Fibroblast of lung (primary cell): ENCODE measurements at regions not wholly inside any gene's neighbourhood (a gene's known extent, or its start where the extent isn't known, plus 50 kb on each side); places are given as distances from the start of the nearest gene placed in this dataset.

Experiments used
- EZH2 ChIP-seq: IDR thresholded peaks from 2 replicates; pipeline ENCODE4 v1.5.1; 2012; ENCODE audit warnings: low read length, control low read depth, mild to moderate bottlenecking; ENCODE audit errors: missing control alignments
- TF ChIP-seq, protein P1 (sequence below), 2 donors: IDR thresholded peaks in 1 of 2; conservative IDR thresholded peaks in 1 of 2; 1 replicate in 1 of 2; 2 replicates in 1 of 2; pipeline ENCODE4 v1.5.1; 2011 to 2012; ENCODE audit warnings: low read length in 2 of 2, control low read depth in 1 of 2, inconsistent platforms in 1 of 2, low read depth in 1 of 2, mild to moderate bottlenecking in 1 of 2

DNA sequence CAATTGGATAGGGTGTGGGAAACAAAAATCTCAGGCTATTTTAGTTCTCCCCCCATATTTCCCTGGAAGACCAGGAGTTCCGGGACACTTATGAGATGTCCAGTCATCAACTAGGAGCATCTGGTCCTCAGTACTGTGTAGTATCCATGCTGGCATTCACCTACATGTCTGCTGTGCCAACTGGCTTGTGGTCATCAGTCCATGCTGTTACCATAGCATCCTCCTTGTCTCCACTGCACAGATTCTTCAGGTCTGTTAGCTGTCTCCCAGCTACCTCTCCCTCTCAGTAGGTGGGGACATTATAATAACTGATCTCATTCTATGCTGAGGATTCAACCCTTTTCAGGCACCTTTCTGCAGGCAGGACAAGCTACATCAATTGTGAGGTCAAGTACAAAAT lies 302.9 kb downstream of the BARHL2 start:
- TF ChIP-seq, protein P1, sequence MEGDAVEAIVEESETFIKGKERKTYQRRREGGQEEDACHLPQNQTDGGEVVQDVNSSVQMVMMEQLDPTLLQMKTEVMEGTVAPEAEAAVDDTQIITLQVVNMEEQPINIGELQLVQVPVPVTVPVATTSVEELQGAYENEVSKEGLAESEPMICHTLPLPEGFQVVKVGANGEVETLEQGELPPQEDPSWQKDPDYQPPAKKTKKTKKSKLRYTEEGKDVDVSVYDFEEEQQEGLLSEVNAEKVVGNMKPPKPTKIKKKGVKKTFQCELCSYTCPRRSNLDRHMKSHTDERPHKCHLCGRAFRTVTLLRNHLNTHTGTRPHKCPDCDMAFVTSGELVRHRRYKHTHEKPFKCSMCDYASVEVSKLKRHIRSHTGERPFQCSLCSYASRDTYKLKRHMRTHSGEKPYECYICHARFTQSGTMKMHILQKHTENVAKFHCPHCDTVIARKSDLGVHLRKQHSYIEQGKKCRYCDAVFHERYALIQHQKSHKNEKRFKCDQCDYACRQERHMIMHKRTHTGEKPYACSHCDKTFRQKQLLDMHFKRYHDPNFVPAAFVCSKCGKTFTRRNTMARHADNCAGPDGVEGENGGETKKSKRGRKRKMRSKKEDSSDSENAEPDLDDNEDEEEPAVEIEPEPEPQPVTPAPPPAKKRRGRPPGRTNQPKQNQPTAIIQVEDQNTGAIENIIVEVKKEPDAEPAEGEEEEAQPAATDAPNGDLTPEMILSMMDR (conservative IDR thresholded peaks at IDR 0.05 in 1 of 2, IDR thresholded peaks at IDR 0.05 in 1 of 2; ENCODE audit: low read depth in 1 of 2, low read length in 2 of 2), result no peak
- TF ChIP-seq EZH2, result no peak
